Trophoblast cell (in vitro differentiated cells and primary cell): ENCODE measurements at regions not wholly inside any gene's neighbourhood (a gene's known extent, or its start where the extent isn't known, plus 50 kb on each side); places are given as distances from the start of the nearest gene placed in this dataset.

Experiments used
- DNase-seq, 2 donors: peaks; one replicate each; pipeline ENCODE4 v3.0.0-alpha.2; 2016
- H2AFZ ChIP-seq: 2 replicates; pipeline ENCODE4 v1.6.1; 2013; ENCODE audit warnings: low read length, moderate library complexity, mild to moderate bottlenecking; ENCODE audit not compliant: insufficient read depth, poor library complexity
- H2AK5ac ChIP-seq: 2 replicates; pipeline ENCODE4 v1.6.1; 2013; ENCODE audit warnings: mild to moderate bottlenecking, low read length
- H2BK120ac ChIP-seq: 2 replicates; pipeline ENCODE4 v1.6.1; 2013; ENCODE audit warnings: low read length, mild to moderate bottlenecking, moderate library complexity; ENCODE audit not compliant: insufficient read depth, poor library complexity
- H2BK12ac ChIP-seq: 2 replicates; pipeline ENCODE4 v1.6.1; 2013; ENCODE audit warnings: mild to moderate bottlenecking, low read length, moderate library complexity
- H2BK5ac ChIP-seq: 2 replicates; pipeline ENCODE4 v1.6.1; 2013; ENCODE audit warnings: low read length, low read depth, moderate library complexity, mild to moderate bottlenecking; ENCODE audit not compliant: poor library complexity
- H3K14ac ChIP-seq: 2 replicates; pipeline ENCODE4 v1.6.1; 2013; ENCODE audit warnings: mild to moderate bottlenecking, low read length
- H3K18ac ChIP-seq: 2 replicates; pipeline ENCODE4 v1.6.1; 2013; ENCODE audit warnings: mild to moderate bottlenecking, low read length
- H3K23ac ChIP-seq: 2 replicates; pipeline ENCODE4 v1.6.1; 2013; ENCODE audit warnings: low read length
- H3K27ac ChIP-seq: 2 replicates; pipeline ENCODE4 v1.5.1; 2013; ENCODE audit warnings: low read depth, mild to moderate bottlenecking, inconsistent platforms, low read length, moderate library complexity
- H3K27me3 ChIP-seq: 2 replicates; pipeline ENCODE4 v1.6.1; 2013; ENCODE audit warnings: inconsistent platforms, mild to moderate bottlenecking, low read length, moderate library complexity; ENCODE audit not compliant: insufficient read depth
- H3K36me3 ChIP-seq, 2 experiments: 1 replicate in 1 of 2; 2 replicates in 1 of 2; pipeline ENCODE4 v1.6.1; 2013; ENCODE audit warnings: low read length in 2 of 2, mild to moderate bottlenecking in 2 of 2, moderate library complexity in 1 of 2; ENCODE audit not compliant: insufficient read depth in 2 of 2, control insufficient read depth in 1 of 2
- H3K4ac ChIP-seq: 2 replicates; pipeline ENCODE4 v1.6.1; 2013; ENCODE audit warnings: low read depth, mild to moderate bottlenecking, low read length, moderate library complexity
- H3K4me1 ChIP-seq, 2 experiments: 1 replicate in 1 of 2; 2 replicates in 1 of 2; pipeline ENCODE4 v1.6.1; 2013; ENCODE audit warnings: low read length in 2 of 2, mild to moderate bottlenecking in 2 of 2, moderate library complexity in 1 of 2; ENCODE audit not compliant: insufficient read depth in 2 of 2, control insufficient read depth in 1 of 2
- H3K4me2 ChIP-seq: 2 replicates; pipeline ENCODE4 v1.6.1; 2013; ENCODE audit warnings: inconsistent platforms, mild to moderate bottlenecking, low read length, moderate library complexity
- H3K4me3 ChIP-seq: 2 replicates; pipeline ENCODE4 v1.5.1; 2013; ENCODE audit warnings: mild to moderate bottlenecking, low read depth, low read length, inconsistent platforms
- H3K79me1 ChIP-seq: one replicate; pipeline ENCODE4 v1.6.1; 2013; ENCODE audit warnings: low read length
- H3K79me2 ChIP-seq: 2 replicates; pipeline ENCODE4 v1.6.1; 2013; ENCODE audit warnings: low read length, mild to moderate bottlenecking; ENCODE audit not compliant: control insufficient read depth, insufficient read depth, poor library complexity
- H3K9ac ChIP-seq: 2 replicates; pipeline ENCODE4 v1.6.1; 2013; ENCODE audit warnings: mild to moderate bottlenecking, low read length
- H3K9me3 ChIP-seq: 2 replicates; pipeline ENCODE4 v1.6.1; 2013; ENCODE audit warnings: low read depth, mild to moderate bottlenecking, control low read depth, inconsistent platforms, low read length; ENCODE audit not compliant: insufficient read depth
- H4K12ac ChIP-seq: 2 replicates; pipeline ENCODE4 v1.6.1; 2013; ENCODE audit warnings: low read depth, mild to moderate bottlenecking, low read length, moderate library complexity
- H4K8ac ChIP-seq: 2 replicates; pipeline ENCODE4 v1.6.1; 2013; ENCODE audit warnings: low read depth, mild to moderate bottlenecking, low read length, moderate library complexity
- H4K91ac ChIP-seq: one replicate; pipeline ENCODE4 v1.6.1; 2013; ENCODE audit warnings: low read depth, mild to moderate bottlenecking, low read length, moderate library complexity
- WGBS: extraction: QIAGEN DNeasy Blood & Tissue Kit; methylation state at CpG from one replicate; pipeline ENCODE4 v1.1.7; 2013; ENCODE audit warnings: missing lambda C conversion rate; ENCODE audit not compliant: insufficient read length, insufficient coverage; ENCODE audit errors: extremely low coverage; 5-methylcytosine and 5-hydroxymethylcytosine counted together

- no CpG with 5 or more reads among the region's 9 CpGs for WGBS
- Histone ChIP-seq H3K9me3 (no peaks in the 10 kb centered on the region), H3K4me1 (no peaks in the 10 kb centered on the region)
These were observed 476.4 kb upstream of the HS3ST1 start for GRCh38 chr4:11904846-11905739.

GRCh38 chr4:11904117-11904535 lies 475.4 kb upstream of the HS3ST1 start:
- WGBS = no CpG with 5 or more reads among the region's 2 CpGs

More at GRCh38 chr4:11904846-11905739, 476.4 kb upstream of the HS3ST1 start:
- H2BK5ac ChIP-seq = no peak overlapping the region
- no peaks in the 10 kb centered on the region for H3K27me3 ChIP-seq
- H3K4me3 ChIP-seq = no peak overlapping the region
- no peaks in the 10 kb centered on the region for H3K36me3 ChIP-seq
- no peak overlapping the region for H2BK12ac ChIP-seq
- H3K79me1 ChIP-seq = no peaks in the 10 kb centered on the region
- no peak overlapping the region for H3K23ac ChIP-seq
- no peak for DNase-seq
- H4K91ac ChIP-seq = no peak overlapping the region
- H3K14ac ChIP-seq = no peak overlapping the region
- no peak overlapping the region for H4K12ac ChIP-seq
- H3K9ac ChIP-seq = no peak overlapping the region
- H3K4me2 ChIP-seq = no peak overlapping the region
- H2AK5ac ChIP-seq = no peak overlapping the region
- no peak overlapping the region for H2BK120ac ChIP-seq
- H4K8ac ChIP-seq = no peak overlapping the region
- H3K18ac ChIP-seq = no peak overlapping the region
- no peaks in the 10 kb centered on the region for H3K79me2 ChIP-seq
- no peak overlapping the region for H2AFZ ChIP-seq
- H3K4ac ChIP-seq = no peak overlapping the region
- H3K27ac ChIP-seq = no peak overlapping the region

GRCh38 chr4:11901089-11901488 lies 472.4 kb upstream of the HS3ST1 start:
- no peak overlapping the region for H3K9ac ChIP-seq
- H2BK5ac ChIP-seq = no peak overlapping the region
- H3K9me3 ChIP-seq = peaks cover 3% of the 10 kb centered on the region
- H3K79me2 ChIP-seq = no peaks in the 10 kb centered on the region
- no peak overlapping the region for H3K4ac ChIP-seq
- H2BK12ac ChIP-seq = no peak overlapping the region
- no peak overlapping the region for H3K14ac ChIP-seq
- H4K91ac ChIP-seq = no peak overlapping the region
- no peak overlapping the region for H2AK5ac ChIP-seq
- H4K8ac ChIP-seq = no peak overlapping the region
- no CpG with 5 or more reads among the region's 1 CpG for WGBS
- no peak overlapping the region for H3K4me2 ChIP-seq
- no peak overlapping the region for H3K18ac ChIP-seq
- no peaks in the 10 kb centered on the region for H3K4me1 ChIP-seq
- no peak overlapping the region for H4K12ac ChIP-seq
- no peak overlapping the region for H2AFZ ChIP-seq
- H3K79me1 ChIP-seq = no peaks in the 10 kb centered on the region
- H3K36me3 ChIP-seq = no peaks in the 10 kb centered on the region
- DNase-seq = no peak
- H3K4me3 ChIP-seq = no peak overlapping the region
- no peak overlapping the region for H3K27ac ChIP-seq
- H3K23ac ChIP-seq = no peak overlapping the region
- no peaks in the 10 kb centered on the region for H3K27me3 ChIP-seq
- no peak overlapping the region for H2BK120ac ChIP-seq

More at GRCh38 chr4:11904117-11904535, 475.4 kb upstream of the HS3ST1 start:
- Histone ChIP-seq H2AK5ac (no peak overlapping the region), H3K4me3 (no peak overlapping the region), H3K9me3 (no peaks in the 10 kb centered on the region), H3K27me3 (no peaks in the 10 kb centered on the region), H3K23ac (no peak overlapping the region), H3K18ac (no peak overlapping the region), H3K79me1 (no peaks in the 10 kb centered on the region), H2BK5ac (no peak overlapping the region), H3K4ac (no peak overlapping the region), H3K4me1 (no peaks in the 10 kb centered on the region), H3K79me2 (no peaks in the 10 kb centered on the region), H3K36me3 (no peaks in the 10 kb centered on the region), H3K27ac (no peak overlapping the region), H4K91ac (no peak overlapping the region), H2BK12ac (no peak overlapping the region), H3K9ac (no peak overlapping the region), H3K4me2 (no peak overlapping the region), H4K8ac (no peak overlapping the region), H4K12ac (no peak overlapping the region), H3K14ac (no peak overlapping the region), H2AFZ (no peak overlapping the region), H2BK120ac (no peak overlapping the region)
- DNase-seq = no peak

GRCh38 chr4:11900359-11900758 lies 471.7 kb upstream of the HS3ST1 start:
- Histone ChIP-seq H3K9ac (no peak overlapping the region), H3K79me2 (no peaks in the 10 kb centered on the region), H2BK120ac (no peak overlapping the region), H3K4me2 (no peak overlapping the region), H3K4ac (no peak overlapping the region), H3K23ac (no peak overlapping the region), H3K9me3 (peaks cover 3% of the 10 kb centered on the region), H3K36me3 (no peaks in the 10 kb centered on the region), H3K27ac (no peak overlapping the region), H3K4me3 (no peak overlapping the region), H3K14ac (no peak overlapping the region), H2AFZ (no peak overlapping the region), H3K79me1 (no peaks in the 10 kb centered on the region), H2BK5ac (no peak overlapping the region), H4K91ac (no peak overlapping the region), H2BK12ac (no peak overlapping the region), H2AK5ac (no peak overlapping the region), H4K12ac (no peak overlapping the region), H4K8ac (no peak overlapping the region), H3K27me3 (no peaks in the 10 kb centered on the region), H3K4me1 (no peaks in the 10 kb centered on the region), H3K18ac (no peak overlapping the region)
- WGBS = no CpG with 5 or more reads among the region's 1 CpG
- DNase-seq = no peak
